ENCODE measurements at regions not wholly inside any gene's neighbourhood (a gene's known extent, or its start where the extent isn't known, plus 50 kb on each side); places are given as distances from the start of the nearest gene placed in this dataset.
"Not testable (repeated sequence)": the region's sequence is repeated elsewhere in the genome, so short reads cannot be mapped to it uniquely, and the experiment has no call there.

DNA sequence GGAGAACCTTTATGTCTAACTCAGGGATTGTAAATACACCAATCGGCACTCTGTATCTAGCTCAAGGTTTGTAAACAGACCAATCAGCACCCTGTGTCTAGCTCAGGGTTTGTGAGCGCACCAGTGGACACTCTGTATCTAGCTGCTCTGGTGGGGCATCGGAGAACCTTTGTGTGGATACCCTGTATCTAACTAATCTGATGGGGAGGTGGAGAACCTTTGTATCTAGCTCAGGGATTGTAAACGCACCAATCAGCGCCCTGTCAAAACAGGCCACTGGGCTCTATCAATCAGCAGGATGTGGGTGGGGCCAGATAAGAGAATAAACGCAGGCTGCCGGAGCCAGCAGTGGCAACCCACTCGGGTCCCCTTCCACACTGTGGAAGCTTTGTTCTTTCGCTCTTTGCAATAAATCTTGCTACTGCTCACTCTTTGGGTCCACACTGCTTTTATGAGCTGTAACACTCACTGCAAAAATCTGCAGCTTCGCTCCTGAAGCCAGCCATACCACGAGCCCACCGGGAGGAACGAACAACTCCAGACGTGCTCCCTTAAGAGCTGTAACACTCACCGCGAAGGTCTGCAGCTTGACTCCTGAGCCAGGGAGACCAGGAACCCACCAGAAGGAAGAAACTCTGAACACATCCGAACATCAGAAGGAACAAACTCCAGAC, 1673.2 kb upstream of the B3GALT2 start:
- H3K9me3 ChIP-seq (ENCODE audit: low read length); DNase-seq; H3K9me3 Mint-ChIP-seq; H3K4me1 ChIP-seq (ENCODE audit: insufficient read depth, low read length); POLR2A ChIA-PET; H3K36me3 ChIP-seq (ENCODE audit: insufficient read depth, low read length); H3K4me1 Mint-ChIP-seq; H3K4me3 ChIP-seq (ENCODE audit: low read length); H3K36me3 Mint-ChIP-seq; CTCF ChIA-PET; H3K27me3 ChIP-seq (ENCODE audit: insufficient read depth, low read length, poor library complexity, severe bottlenecking); H3K27me3 Mint-ChIP-seq; H3K27ac Mint-ChIP-seq: not testable (repeated sequence)
- H3K4me3 Mint-ChIP-seq: peak overlapping the region in 1 of 7 donors; percentile 59
- H3K27ac ChIP-seq (ENCODE audit: low read depth, low read length): peak overlapping the region; percentile 49

DNA sequence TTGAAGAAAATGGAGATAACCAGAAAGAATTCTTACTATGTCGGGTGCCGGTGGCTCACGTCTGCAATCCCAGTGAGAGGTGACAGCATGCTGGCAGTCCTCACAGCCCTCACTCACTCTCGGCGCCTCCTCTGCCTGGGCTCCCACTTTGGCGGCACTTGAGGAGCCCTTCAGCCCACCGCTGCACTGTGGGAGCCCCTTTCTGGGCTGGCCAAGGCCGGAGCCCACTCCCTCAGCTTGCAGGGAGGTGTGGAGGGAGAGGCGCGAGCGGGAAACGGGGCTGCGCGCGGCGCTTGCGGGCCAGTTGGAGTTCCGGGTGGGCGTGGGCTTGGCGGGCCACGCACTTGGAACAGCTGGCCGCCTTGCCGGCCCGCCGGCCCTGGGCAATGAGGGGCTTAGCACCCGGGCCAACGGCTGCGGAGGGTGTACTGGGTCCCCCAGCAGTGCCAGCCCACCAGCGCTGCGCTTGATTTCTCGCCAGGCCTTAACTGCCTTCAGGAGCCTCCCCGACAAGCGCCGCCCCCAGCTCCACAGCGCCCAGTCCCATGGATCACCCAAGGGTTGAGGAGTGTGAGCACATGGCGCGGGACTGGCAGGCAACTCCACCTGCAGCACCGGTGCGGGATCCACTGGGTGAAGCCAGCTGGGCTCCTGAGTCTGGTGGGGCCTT, 1672.5 kb upstream of the B3GALT2 start:
- H3K9me3 Mint-ChIP-seq; H3K27me3 Mint-ChIP-seq; H3K27me3 ChIP-seq (ENCODE audit: insufficient read depth, low read length, poor library complexity, severe bottlenecking); H3K36me3 Mint-ChIP-seq; H3K4me1 Mint-ChIP-seq; H3K4me1 ChIP-seq (ENCODE audit: insufficient read depth, low read length); DNase-seq; H3K36me3 ChIP-seq (ENCODE audit: insufficient read depth, low read length); H3K4me3 Mint-ChIP-seq; CTCF ChIA-PET; H3K9me3 ChIP-seq (ENCODE audit: low read length); H3K4me3 ChIP-seq (ENCODE audit: low read length); H3K27ac Mint-ChIP-seq; POLR2A ChIA-PET: not testable (repeated sequence)
- H3K27ac ChIP-seq (ENCODE audit: low read depth, low read length): peak overlapping the region; percentile 49

DNA sequence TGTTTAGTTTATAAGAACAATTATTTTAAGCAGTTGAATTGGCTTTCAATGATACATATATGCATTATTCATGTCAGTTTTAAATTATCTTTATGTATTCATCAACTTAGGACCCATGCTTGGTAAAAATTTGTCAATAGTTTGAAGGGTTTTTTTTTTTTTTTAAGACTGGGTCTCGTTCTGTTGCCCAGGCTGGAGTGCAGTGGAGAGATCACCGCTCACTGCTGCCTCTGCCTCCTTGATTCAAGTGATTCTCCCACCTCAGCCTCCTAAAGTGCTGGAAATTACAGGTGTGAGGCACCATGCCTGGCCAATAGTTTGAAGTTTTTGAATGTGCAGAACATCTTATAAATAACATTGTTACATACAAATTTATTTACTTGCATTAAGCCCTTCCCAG, 1671.0 kb upstream of the B3GALT2 start:
- POLR2A ChIA-PET: no interaction called here

DNA sequence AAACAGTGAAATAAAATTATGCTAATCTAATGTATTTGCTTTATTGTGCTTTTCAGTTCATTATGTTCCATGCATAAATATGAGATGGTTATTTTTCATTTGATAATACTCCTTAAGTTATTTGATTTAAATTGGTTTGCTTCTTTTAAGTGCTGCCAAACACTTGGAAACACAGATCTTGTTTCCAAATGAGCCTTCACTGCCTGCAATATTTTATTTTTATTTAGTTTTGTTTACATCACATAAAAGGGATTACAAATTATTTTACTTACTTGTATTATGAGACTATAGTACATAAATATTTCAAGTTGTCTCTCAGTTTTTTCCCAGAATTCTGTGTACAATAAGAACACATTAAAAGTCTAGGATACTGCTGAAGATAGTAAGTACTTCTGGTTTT, 1662.4 kb upstream of the B3GALT2 start:
- no peak overlapping the region for H3K4me3 Mint-ChIP-seq
- no peaks in the 10 kb centered on the region for H3K4me1 Mint-ChIP-seq
- no peak overlapping the region for H3K4me3 ChIP-seq (ENCODE audit: low read length)
- no peaks in the 10 kb centered on the region for H3K36me3 Mint-ChIP-seq
- H3K9me3 ChIP-seq (ENCODE audit: low read length): no peaks in the 10 kb centered on the region
- H3K27ac Mint-ChIP-seq: no peak overlapping the region
- POLR2A ChIA-PET: no interaction called here
- H3K9me3 Mint-ChIP-seq: no peaks in the 10 kb centered on the region
- no peaks in the 10 kb centered on the region for H3K4me1 ChIP-seq (ENCODE audit: insufficient read depth, low read length)
- H3K27me3 ChIP-seq (ENCODE audit: insufficient read depth, low read length, poor library complexity, severe bottlenecking): no peaks in the 10 kb centered on the region
- no peak for DNase-seq
- no peaks in the 10 kb centered on the region for H3K36me3 ChIP-seq (ENCODE audit: insufficient read depth, low read length)
- H3K27ac ChIP-seq (ENCODE audit: low read depth, low read length): no peak overlapping the region
- CTCF ChIA-PET: no interaction called here
- no peaks in the 10 kb centered on the region for H3K27me3 Mint-ChIP-seq

More for the DNA sequence above, 1671.0 kb upstream of the B3GALT2 start:
- Mint-ChIP-seq H3K4me3 (no peak overlapping the region), H3K36me3 (no peaks in the 10 kb centered on the region), H3K9me3 (peaks cover 0 to 7% (median 4%) of the 10 kb centered on the region in 5 donors), H3K27ac (no peak overlapping the region), H3K27me3 (no peaks in the 10 kb centered on the region), H3K4me1 (no peaks in the 10 kb centered on the region)
- H3K27ac ChIP-seq (ENCODE audit: low read depth, low read length): peak overlapping the region; percentile 49
- H3K36me3 ChIP-seq (ENCODE audit: insufficient read depth, low read length): no peaks in the 10 kb centered on the region
- no peaks in the 10 kb centered on the region for H3K9me3 ChIP-seq (ENCODE audit: low read length)
- CTCF ChIA-PET: no interaction called here
- no peak overlapping the region for H3K4me3 ChIP-seq (ENCODE audit: low read length)
- no peaks in the 10 kb centered on the region for H3K4me1 ChIP-seq (ENCODE audit: insufficient read depth, low read length)
- H3K27me3 ChIP-seq (ENCODE audit: insufficient read depth, low read length, poor library complexity, severe bottlenecking): no peaks in the 10 kb centered on the region
- no peak for DNase-seq

GRCh38 chr1:194846488-194846887, 1660.1 kb upstream of the B3GALT2 start:
- H3K9me3 ChIP-seq (ENCODE audit: low read length): no peaks in the 10 kb centered on the region
- CTCF ChIA-PET: no interaction called here
- H3K4me3 ChIP-seq (ENCODE audit: low read length): no peak overlapping the region
- H3K27me3 ChIP-seq (ENCODE audit: insufficient read depth, low read length, poor library complexity, severe bottlenecking): no peaks in the 10 kb centered on the region
- no peak for DNase-seq
- Mint-ChIP-seq H3K27me3 (no peaks in the 10 kb centered on the region), H3K36me3 (no peaks in the 10 kb centered on the region), H3K27ac (no peak overlapping the region), H3K4me3 (no peak overlapping the region), H3K9me3 (no peaks in the 10 kb centered on the region), H3K4me1 (no peaks in the 10 kb centered on the region)
- no peak overlapping the region for H3K27ac ChIP-seq (ENCODE audit: low read depth, low read length)
- H3K36me3 ChIP-seq (ENCODE audit: insufficient read depth, low read length): no peaks in the 10 kb centered on the region
- POLR2A ChIA-PET: no interaction called here
- H3K4me1 ChIP-seq (ENCODE audit: insufficient read depth, low read length): no peaks in the 10 kb centered on the region

- ChIA-PET CTCF (no interaction called here), POLR2A (no interaction called here)
- no peak overlapping the region for H3K27ac Mint-ChIP-seq
- no peaks in the 10 kb centered on the region for H3K4me1 ChIP-seq (ENCODE audit: insufficient read depth, low read length)
- no peaks in the 10 kb centered on the region for H3K9me3 ChIP-seq (ENCODE audit: low read length)
- H3K27me3 ChIP-seq (ENCODE audit: insufficient read depth, low read length, poor library complexity, severe bottlenecking): no peaks in the 10 kb centered on the region
- H3K27ac ChIP-seq (ENCODE audit: low read depth, low read length): no peak overlapping the region
- no peaks in the 10 kb centered on the region for H3K36me3 Mint-ChIP-seq
- no peaks in the 10 kb centered on the region for H3K4me1 Mint-ChIP-seq
- H3K9me3 Mint-ChIP-seq: peaks cover 0 to 5% (median 0%) of the 10 kb centered on the region in 5 donors
- H3K4me3 ChIP-seq (ENCODE audit: low read length): no peak overlapping the region
- no peak overlapping the region for H3K4me3 Mint-ChIP-seq
- H3K36me3 ChIP-seq (ENCODE audit: insufficient read depth, low read length): no peaks in the 10 kb centered on the region
- no peaks in the 10 kb centered on the region for H3K27me3 Mint-ChIP-seq
- DNase-seq: no peak
Measured at GRCh38 chr1:194843077-194843476, 1656.7 kb upstream of the B3GALT2 start.

DNA sequence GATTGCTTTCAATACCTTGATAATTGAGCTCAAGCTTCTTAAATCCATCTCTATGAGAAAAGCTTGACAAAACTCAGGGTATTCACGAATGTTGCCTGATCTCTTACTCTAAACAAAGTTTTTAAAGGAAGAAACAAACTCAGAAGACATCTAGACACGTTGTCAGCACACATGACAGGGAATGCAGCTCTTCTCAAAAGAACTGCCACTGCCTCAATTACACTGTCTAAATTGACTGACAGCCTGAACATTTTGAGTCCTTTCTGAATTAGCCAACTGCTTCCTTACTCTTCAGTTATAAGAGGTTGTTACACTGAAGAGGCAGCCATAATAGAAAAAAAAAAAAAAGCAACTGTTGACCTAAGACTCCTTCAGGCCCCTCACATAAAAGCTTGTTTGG, 1646.7 kb upstream of the B3GALT2 start:
- H3K27me3 ChIP-seq (ENCODE audit: insufficient read depth, low read length, poor library complexity, severe bottlenecking): no peaks in the 10 kb centered on the region
- H3K27ac Mint-ChIP-seq: no peak overlapping the region
- CTCF ChIA-PET: no interaction called here

DNA sequence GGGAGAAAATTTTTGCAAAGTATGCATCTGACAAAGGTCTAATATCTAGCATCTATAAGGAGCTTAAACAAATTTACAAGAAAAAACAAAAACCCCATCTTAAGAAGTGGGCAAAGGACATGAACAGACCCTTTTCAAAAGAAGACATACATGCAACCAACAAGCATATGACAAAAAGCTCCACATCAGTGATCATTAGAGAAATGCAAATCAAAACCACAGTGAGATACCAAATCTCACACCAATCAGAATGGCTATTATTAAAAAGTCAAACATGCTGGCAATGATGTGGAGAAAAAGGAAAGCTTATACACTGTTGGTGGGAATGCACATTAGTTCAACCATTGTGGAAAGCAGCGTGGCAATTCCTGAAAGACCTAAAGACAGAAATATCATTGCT, 1645.2 kb upstream of the B3GALT2 start:
- H3K27ac ChIP-seq (ENCODE audit: low read depth, low read length); POLR2A ChIA-PET; H3K36me3 ChIP-seq (ENCODE audit: insufficient read depth, low read length); H3K27me3 Mint-ChIP-seq; H3K4me1 Mint-ChIP-seq; H3K36me3 Mint-ChIP-seq; H3K4me3 ChIP-seq (ENCODE audit: low read length); H3K4me1 ChIP-seq (ENCODE audit: insufficient read depth, low read length); CTCF ChIA-PET; H3K9me3 ChIP-seq (ENCODE audit: low read length); H3K27me3 ChIP-seq (ENCODE audit: insufficient read depth, low read length, poor library complexity, severe bottlenecking); H3K27ac Mint-ChIP-seq; DNase-seq; H3K9me3 Mint-ChIP-seq; H3K4me3 Mint-ChIP-seq: not testable (repeated sequence)

More for the DNA sequence above, 1646.7 kb upstream of the B3GALT2 start:
- no peak overlapping the region for H3K27ac ChIP-seq (ENCODE audit: low read depth, low read length)
- Mint-ChIP-seq H3K9me3 (no peaks in the 10 kb centered on the region), H3K4me3 (no peak overlapping the region), H3K27me3 (no peaks in the 10 kb centered on the region), H3K4me1 (no peaks in the 10 kb centered on the region), H3K36me3 (no peaks in the 10 kb centered on the region)
- POLR2A ChIA-PET: no interaction called here
- no peak overlapping the region for H3K4me3 ChIP-seq (ENCODE audit: low read length)
- no peak for DNase-seq
- no peaks in the 10 kb centered on the region for H3K36me3 ChIP-seq (ENCODE audit: insufficient read depth, low read length)
- no peaks in the 10 kb centered on the region for H3K4me1 ChIP-seq (ENCODE audit: insufficient read depth, low read length)
- no peaks in the 10 kb centered on the region for H3K9me3 ChIP-seq (ENCODE audit: low read length)
